Astrocyte (in vitro differentiated cells and primary cell): ENCODE measurements at regions not wholly inside any gene's neighbourhood (a gene's known extent, or its start where the extent isn't known, plus 50 kb on each side); places are given as distances from the start of the nearest gene placed in this dataset.

Experiments used
- CTCF ChIP-seq: IDR thresholded peaks from 2 replicates; pipeline ENCODE4 v1.5.1; 2011; ENCODE audit warnings: low read depth, mild to moderate bottlenecking, inconsistent platforms, low read length, moderate library complexity; ENCODE audit not compliant: insufficient read depth
- EZH2 ChIP-seq: IDR thresholded peaks from 2 replicates; pipeline ENCODE4 v1.6.1; 2012; ENCODE audit warnings: mild to moderate bottlenecking, low read length, inconsistent platforms; ENCODE audit not compliant: insufficient read depth

DNA sequence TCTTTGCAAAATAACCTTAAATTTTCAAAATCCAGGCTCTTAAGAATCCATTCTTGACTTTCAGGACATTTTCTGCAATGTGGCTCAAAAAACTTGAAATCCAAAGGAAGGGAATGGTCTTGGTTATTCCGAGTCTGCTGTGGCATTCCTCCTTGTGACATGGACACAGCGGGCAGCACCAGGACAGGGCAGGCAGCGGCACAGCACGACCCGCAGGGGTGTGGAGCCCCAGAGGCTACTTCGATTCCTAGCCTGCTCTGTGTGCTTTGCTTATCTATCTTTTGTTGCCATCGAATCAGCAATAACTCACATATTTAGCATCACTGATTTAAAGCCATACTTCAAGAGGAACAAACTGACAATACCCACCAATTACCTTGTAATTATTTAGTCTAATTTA, 420.2 kb upstream of the IRX1 start:
- TF ChIP-seq CTCF (no peak), EZH2 (no peak)
